Kidney (tissue), 13 donors: ENCODE measurements at regions not wholly inside any gene's neighbourhood (a gene's known extent, or its start where the extent isn't known, plus 50 kb on each side); places are given as distances from the start of the nearest gene placed in this dataset.
A peak's percentile ranks its signal among the peaks of the same experiment; 100 is the strongest.

Source experiments
- DNase-seq, 5 donors: peaks; one replicate each; pipeline ENCODE4 v3.0.0-alpha.2; 2013 to 2020
- FAIRE-seq: peaks from 2 replicates; lab custom pipeline; 2012; peaks lifted over from hg19 to GRCh38; lab: Jason Lieb, UNC
- H3K27ac ChIP-seq, 2 donors: one replicate each; pipeline ENCODE4 v1.7.0; 2013; ENCODE audit warnings: low read depth in 2 of 2, low read length in 2 of 2, inconsistent platforms in 1 of 2
- H3K27me3 ChIP-seq: one replicate; pipeline ENCODE4 v1.7.1; 2013; ENCODE audit warnings: low read length, inconsistent platforms; ENCODE audit not compliant: control insufficient read depth, insufficient read depth
- H3K36me3 ChIP-seq, 3 donors: one replicate each; pipeline versions ENCODE4 v1.7.0 to v1.7.1; 2013; ENCODE audit warnings: low read length in 3 of 3, control low read depth in 1 of 3, inconsistent platforms in 1 of 3; ENCODE audit not compliant: insufficient read depth in 3 of 3, control insufficient read depth in 2 of 3
- H3K4me1 ChIP-seq, 3 donors: one replicate each; pipeline versions ENCODE4 v1.7.0 to v1.7.1; 2013; ENCODE audit warnings: low read length in 3 of 3, inconsistent platforms in 1 of 3, low read depth in 1 of 3; ENCODE audit not compliant: control insufficient read depth in 2 of 3, insufficient read depth in 2 of 3
- H3K4me3 ChIP-seq, 3 donors: one replicate each; pipeline versions ENCODE4 v1.7.0 to v1.8.1; 2013; ENCODE audit warnings: low read length in 3 of 3, control low read depth in 1 of 3, inconsistent platforms in 1 of 3
- H3K9ac ChIP-seq, 3 donors: one replicate each; pipeline versions ENCODE4 v1.7.0 to v1.7.1; 2013; ENCODE audit warnings: low read length in 3 of 3, control low read depth in 1 of 3, inconsistent platforms in 1 of 3
- H3K9me3 ChIP-seq, 3 donors: one replicate each; pipeline versions ENCODE4 v1.7.0 to v1.7.1; 2013; ENCODE audit warnings: low read length in 3 of 3, control low read depth in 1 of 3, inconsistent platforms in 1 of 3; ENCODE audit not compliant: control insufficient read depth in 2 of 3, insufficient read depth in 1 of 3
- intact Hi-C: fragments of 100-400 bp; cut with DNase I; formaldehyde crosslinking; loops from one replicate; pipeline ENCODE4 v1.11.1; 2022
- TF ChIP-seq, protein P1 (sequence below): IDR thresholded peaks from 3 replicates; pipeline ENCODE4 v1.5.1; 2012; ENCODE audit warnings: mild to moderate bottlenecking, moderate library complexity, borderline replicate concordance; ENCODE audit not compliant: insufficient read depth; ENCODE audit errors: extremely low read depth
- donor health status: control.
- donor health status: control.
- donor health status: control.
- donor health status: control.
- donor health status: control.
- donor health status: DM: yes; HTN: yes; CAD: no.
- donor health status: Normal renal cell carcinoma (clear cell type).

DNA sequence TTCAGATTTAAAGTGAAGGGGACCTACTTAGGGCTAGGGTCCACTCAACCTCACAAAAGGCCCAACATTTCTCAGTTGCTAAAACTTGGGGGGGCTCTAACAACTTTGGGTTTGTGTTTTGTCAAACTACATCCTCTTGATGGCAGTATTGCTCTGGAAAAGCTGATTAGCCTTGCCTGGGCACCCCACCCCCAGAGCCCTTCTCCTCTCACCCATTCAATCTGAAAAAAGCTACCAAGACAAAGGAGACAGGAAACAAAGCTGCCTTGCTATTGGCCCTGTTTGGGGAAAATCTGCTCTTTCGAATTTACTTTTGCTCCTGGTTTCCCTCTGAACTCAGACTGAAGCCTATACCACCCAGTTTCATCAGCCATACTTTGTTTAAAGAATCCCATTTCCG lies 195.2 kb upstream of the STK26 start:
- TF ChIP-seq, protein P1, sequence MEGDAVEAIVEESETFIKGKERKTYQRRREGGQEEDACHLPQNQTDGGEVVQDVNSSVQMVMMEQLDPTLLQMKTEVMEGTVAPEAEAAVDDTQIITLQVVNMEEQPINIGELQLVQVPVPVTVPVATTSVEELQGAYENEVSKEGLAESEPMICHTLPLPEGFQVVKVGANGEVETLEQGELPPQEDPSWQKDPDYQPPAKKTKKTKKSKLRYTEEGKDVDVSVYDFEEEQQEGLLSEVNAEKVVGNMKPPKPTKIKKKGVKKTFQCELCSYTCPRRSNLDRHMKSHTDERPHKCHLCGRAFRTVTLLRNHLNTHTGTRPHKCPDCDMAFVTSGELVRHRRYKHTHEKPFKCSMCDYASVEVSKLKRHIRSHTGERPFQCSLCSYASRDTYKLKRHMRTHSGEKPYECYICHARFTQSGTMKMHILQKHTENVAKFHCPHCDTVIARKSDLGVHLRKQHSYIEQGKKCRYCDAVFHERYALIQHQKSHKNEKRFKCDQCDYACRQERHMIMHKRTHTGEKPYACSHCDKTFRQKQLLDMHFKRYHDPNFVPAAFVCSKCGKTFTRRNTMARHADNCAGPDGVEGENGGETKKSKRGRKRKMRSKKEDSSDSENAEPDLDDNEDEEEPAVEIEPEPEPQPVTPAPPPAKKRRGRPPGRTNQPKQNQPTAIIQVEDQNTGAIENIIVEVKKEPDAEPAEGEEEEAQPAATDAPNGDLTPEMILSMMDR = no peak
- no peaks in the 10 kb centered on the region for H3K36me3 ChIP-seq
- H3K27ac ChIP-seq = no peak overlapping the region
- intact Hi-C loops = no loop called here
- peaks cover 10% of the 10 kb centered on the region for H3K27me3 ChIP-seq
- H3K9ac ChIP-seq = no peak overlapping the region
- DNase-seq (peak in 1 of 5 donors; percentile 1), FAIRE-seq (no peak)
- H3K4me1 ChIP-seq = no peaks in the 10 kb centered on the region
- H3K4me3 ChIP-seq = no peak overlapping the region
- no peaks in the 10 kb centered on the region for H3K9me3 ChIP-seq

DNA sequence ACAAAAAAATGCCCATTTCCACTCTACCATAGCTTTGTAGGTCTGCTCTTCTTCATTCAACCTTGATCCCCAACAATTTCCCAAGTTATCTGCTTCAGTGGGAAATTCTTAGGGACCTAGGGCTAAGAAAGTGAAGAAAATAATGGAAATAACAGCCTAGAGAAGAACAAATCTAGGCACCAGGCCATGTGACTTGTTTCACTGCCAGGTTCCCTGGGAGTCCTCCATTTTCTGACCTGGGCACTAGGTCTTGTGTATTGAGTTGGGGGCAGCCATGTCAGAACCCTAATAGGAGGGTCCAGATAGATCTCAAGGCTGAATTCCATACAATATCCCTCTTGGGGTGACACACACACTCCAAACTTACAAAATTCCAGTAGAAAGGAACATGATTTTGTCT lies 194.6 kb upstream of the STK26 start:
- no peak overlapping the region for H3K27ac ChIP-seq
- DNase-seq (no peak), FAIRE-seq (no peak)
- intact Hi-C loops = no loop called here
- H3K9ac ChIP-seq = no peak overlapping the region
- TF ChIP-seq, protein P1 = no peak
- no peaks in the 10 kb centered on the region for H3K36me3 ChIP-seq
- no peak overlapping the region for H3K4me3 ChIP-seq
- H3K4me1 ChIP-seq = no peaks in the 10 kb centered on the region
- peaks cover 10% of the 10 kb centered on the region for H3K27me3 ChIP-seq
- H3K9me3 ChIP-seq = no peaks in the 10 kb centered on the region

DNA sequence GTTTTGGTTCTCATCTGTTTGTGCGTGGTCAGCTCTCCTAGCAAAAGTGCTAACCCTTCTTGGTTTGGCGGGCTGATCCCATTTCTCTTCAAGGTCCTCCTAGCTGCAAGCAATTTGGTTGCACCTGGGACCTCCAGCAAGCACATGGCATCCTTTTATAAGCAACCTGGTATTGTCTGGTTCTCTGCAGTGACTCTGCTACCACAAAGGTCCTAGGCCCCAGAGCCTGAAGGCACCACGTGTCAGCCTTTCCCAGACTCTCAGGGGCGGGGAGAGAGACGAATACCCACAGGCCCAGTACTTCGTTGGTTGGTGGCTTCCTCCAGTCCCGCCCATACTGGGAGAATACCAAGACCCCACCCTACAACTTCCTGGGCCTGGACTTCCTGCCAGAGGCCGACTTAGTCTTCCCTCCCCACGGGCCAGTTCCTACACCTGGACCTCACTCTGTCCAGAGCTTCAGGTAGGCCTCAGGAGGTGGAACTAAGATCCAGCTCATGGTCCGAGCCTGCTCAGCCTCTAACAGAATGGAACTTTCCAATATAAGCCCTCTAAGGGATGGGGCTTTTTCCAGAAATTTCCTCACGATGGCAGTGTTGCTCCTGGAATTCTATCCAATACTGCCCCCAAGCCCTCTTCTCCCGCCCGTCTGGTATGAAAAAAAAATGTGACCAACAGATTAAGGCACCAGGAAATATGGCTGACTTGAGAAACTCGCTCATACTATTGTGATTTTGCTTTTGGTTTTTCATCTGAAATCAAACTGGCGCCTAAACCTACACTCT lies 192.5 kb upstream of the STK26 start:
- DNase-seq (peak; percentile 46 to 94 (median 86)), FAIRE-seq (peak; percentile 76)
- Histone ChIP-seq H3K27ac (peak overlapping the region in 1 of 2 donors; percentile 22), H3K9me3 (no peaks in the 10 kb centered on the region), H3K27me3 (peaks cover 15% of the 10 kb centered on the region), H3K4me3 (peak overlapping the region in 2 of 3 donors; percentile 21 to 59), H3K4me1 (no peaks in the 10 kb centered on the region), H3K9ac (peak overlapping the region in 1 of 3 donors; percentile 38), H3K36me3 (no peaks in the 10 kb centered on the region)
- intact Hi-C loops = no loop called here
- TF ChIP-seq, protein P1 = peak; percentile 44
